ENCODE measurements at regions not wholly inside any gene's neighbourhood (a gene's known extent, or its start where the extent isn't known, plus 50 kb on each side); places are given as distances from the start of the nearest gene placed in this dataset.
A peak's percentile ranks its signal among the peaks of the same experiment; 100 is the strongest.
"Not testable (repeated sequence)": the region's sequence is repeated elsewhere in the genome, so short reads cannot be mapped to it uniquely, and the experiment has no call there.

DNA sequence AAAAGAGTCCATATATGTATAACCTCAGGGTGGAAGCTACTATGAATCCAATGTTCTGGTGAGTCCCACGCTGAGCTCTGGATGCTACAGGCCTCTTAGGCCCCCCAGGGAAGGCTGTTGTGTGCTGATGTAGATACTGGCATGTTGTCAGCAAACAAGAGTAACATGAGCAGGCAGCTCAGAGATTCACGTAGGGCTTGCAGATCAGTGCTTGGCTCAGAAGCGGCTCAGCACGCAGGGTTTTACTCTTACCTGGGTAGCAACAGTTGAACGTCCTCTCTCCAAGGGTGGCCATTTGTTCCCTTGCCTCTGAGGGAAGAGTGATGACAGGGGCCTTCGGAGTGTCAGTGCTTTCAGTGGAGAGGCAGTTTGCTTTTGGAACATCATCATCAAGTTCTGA, 93.4 kb downstream of the ZFP64 start:
- DNase-seq: no peak

DNA sequence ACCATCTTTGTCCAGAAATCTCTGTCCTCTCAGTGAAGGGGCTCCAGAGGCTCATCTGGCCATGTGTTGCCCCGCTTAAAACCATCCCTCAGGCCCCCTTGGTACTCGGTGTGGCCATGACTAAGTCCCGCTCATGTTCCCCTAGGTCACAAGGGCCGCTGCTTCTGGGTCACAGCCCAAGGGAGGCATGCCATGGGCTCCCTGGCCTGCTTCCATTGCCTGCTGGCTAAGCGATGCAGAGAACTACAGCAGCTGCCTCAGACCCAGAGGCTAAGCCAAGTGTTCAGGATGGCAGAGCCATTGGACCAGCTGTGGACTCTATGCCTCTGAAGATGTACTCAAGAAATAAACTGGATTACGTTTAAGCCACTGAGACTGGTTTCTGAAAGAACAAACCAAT, 95.5 kb downstream of the ZFP64 start:
- DNase-seq: no peak

DNA sequence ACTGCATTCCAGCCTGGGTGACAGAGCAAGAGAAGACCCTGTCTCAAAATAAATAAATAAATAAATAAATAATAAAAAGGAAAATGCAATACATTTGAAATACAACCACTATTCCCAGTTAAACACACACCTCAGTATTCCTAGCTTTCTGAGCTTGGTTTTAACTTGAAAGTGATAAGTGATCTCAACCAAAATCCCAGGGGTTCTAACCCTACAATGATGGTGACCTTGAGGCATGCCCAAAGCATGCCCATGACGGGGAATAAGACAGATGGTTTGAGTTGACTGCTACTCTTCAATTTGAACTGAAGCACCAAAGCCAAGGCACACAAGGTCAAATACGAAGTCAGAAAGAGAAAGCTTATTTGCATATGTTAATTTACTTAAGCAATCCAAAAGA, 96.9 kb downstream of the ZFP64 start:
- DNase-seq: no peak

DNA sequence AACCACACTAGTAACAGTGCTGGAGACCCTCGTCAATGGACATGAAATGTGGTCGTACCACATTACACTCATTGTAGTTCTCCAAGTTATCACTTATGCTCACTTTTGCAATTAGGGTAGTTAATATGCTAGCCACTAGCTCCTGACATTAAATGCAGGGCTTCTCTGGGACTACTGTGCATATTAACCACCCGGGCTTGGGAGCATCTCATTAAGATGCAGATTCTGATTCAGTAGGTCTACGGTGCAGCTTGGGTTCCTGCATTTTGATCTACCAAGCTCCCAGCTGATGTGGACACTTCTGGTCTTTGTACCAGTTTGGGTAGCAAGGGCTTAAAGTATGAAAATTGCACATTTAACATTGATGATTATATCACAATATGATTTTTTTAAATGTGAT, 98.0 kb downstream of the ZFP64 start:
- DNase-seq: no peak

DNA sequence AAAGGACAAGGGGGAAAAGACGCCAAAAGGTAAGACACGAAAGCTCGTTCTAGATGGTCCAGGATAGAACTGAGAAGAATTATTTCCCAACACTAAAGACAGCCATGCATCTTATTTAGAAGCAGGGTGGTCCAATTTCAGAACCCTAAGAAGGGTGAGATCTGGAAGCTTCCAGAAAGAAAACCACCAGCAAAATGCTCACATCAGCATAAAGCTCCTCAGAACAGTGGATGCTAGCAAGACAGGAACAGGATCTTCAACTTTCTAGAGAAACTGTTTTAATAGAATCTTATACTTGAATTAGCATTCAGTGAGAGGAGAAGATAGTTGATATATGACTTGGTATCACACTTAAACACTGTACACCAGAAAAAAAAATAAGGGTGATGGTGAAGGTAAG, 101.5 kb downstream of the ZFP64 start:
- no peak for DNase-seq

DNA sequence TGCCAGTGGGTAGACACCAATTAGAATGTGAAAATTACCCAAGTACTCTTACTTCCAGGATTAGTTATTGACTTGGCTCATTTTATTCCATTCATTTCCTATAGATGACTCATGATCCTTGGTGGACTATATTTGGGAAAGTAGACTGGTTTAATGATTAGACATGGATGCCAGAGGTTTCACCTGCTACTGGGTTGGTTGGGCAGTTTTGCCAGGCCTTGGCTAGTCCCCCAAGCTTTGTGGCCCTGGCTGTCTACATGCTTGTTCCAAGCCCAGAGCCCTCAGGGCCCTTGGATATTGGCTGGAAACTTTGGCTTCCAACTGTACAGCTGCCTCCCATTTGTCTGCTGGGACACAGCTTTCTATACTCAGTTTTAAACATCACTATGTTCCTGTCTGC, 104.1 kb downstream of the ZFP64 start:
- no peak for DNase-seq

DNA sequence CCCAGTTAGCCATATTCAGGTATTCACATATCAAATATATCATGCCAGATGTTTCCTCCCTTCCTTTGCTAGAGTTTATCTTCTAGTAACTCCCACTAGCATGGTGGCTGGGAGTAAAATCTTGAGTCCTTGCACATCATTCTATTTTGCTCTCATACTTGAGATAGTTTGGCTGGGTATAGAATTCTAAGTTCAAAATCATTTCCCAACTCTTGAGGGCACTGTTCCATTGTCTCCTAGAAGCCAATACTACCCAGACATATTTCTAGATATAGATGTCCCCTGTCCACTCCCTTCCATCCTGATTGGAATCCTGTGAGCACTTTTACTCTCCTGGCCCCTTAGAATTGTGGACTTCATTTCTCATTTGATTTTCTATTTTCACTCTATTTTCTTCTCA, 104.7 kb downstream of the ZFP64 start:
- DNase-seq: no peak

DNA sequence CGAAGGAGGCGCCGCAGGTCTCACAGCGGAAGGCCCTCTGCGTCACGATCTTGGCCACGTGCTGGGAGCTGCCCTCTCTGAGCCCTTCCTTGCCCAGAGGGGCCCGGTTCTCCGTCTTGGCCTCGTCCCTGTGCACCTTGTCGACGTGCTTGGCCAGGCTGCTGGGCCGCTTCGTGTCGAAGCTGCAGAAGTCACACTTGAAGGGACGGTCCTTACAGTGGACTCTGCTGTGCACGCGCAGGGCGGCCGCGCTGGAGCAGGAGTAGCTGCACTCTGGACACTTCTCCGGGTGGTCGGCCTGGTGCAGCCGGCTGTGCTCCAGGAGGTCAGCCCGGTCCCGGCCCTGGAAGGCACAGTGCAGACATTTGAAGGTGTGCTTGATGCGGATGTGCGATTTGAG, 106.9 kb downstream of the ZFP64 start:
- DNase-seq: no peak

DNA sequence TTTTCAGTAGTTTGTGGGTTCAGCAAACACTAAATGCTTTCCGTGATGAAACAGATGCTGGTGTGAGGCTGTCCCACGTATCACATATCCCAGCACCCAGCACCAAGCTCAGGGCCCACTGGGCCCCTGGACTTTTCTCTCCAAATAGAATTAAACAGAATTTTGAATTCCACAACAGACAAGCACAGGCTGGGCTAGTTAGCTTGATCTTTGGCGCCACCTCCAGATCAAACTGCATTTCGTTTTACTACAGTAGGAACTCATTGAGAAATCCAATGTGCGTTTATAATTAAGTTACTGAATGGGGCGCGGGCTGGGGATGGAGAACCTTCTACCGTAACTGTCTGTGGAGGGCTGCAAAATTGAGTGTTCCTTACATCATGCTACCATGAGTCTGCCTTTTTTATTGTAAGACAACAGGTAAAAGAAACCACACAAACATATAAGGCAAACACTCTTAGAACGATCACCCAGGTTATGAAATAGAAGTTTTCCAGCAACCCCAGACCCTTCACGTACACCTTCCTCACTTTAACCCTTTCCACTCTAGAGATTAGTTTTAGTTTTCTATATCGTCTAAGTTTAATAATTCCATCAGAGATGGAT, 107.8 kb downstream of the ZFP64 start:
- peak; percentile 56 for DNase-seq

DNA sequence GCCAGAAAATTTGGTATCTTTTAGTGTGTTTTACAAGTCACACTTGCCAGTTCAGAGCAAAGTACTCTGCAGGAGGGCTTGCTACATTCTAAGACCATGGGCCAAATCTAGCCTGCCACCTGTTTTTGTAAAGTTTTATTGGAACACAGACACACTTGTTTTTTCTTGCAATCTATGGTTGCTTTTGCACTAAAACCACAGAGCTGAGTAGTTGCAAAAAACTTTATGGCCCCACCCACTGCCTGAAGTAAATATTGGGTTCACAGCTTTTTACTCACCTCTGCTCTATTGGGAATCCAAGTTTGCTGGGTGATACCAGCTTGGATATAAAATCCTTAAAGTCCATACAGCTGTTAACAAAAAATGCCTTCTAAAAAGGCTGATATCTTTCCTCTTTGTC, 109.0 kb downstream of the ZFP64 start:
- no peak for DNase-seq

DNA sequence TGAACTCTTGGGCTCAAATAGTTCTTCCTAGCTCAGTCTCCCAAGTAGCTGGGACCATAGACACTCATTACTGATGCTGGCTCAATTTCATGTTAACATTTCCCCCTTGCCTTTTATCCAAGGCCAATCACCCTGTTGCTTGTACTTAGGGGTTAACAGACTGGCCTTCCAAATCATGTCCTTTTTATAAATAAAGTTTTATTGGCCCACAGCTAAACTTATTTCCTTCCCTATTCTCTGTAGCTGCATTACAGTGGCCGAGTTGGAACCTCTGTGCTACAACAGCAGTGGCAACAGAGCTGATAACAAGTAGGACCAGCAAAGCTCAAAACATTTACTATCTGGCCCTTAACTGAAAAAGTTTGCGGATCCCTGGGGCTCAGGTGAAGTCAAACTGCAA, 109.8 kb downstream of the ZFP64 start:
- no peak for DNase-seq

DNA sequence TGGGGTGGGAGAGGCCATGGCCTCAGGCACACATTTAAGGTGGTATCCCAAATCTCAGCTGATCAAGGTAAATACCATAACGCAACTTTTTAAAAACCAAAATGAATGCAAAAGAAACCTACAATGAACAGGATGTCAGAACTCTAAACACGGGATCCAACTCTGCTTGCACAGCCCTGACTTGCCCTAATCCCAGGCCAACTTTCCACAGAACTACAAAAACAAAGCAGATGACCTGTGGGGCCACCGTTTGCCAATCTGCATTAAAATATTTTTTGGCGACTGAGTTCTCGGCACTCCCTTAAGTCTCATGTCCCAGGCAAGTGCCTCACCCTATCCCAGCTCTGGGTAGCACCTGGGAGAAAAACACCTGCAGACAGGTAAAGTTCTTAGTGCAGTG, 110.5 kb downstream of the ZFP64 start:
- DNase-seq: no peak

DNA sequence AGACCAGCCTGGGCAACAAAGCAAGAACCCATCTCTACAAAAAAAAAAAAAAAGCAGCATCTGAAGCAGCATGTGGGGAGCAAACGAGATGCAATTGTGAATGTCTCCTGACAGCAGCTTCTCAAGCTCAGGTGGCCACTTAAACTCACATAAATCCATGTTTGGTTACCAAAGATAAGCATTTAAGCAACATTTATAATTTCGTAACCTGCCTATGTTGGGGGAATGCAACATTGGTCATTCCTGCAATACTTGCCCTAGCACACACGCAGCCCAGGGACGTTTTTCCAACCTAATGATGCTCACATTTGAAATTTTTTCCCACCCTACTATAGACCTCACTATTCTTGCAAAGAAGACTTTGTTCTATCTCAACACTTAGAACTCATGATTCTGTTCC, 113.3 kb downstream of the ZFP64 start:
- DNase-seq: no peak

DNA sequence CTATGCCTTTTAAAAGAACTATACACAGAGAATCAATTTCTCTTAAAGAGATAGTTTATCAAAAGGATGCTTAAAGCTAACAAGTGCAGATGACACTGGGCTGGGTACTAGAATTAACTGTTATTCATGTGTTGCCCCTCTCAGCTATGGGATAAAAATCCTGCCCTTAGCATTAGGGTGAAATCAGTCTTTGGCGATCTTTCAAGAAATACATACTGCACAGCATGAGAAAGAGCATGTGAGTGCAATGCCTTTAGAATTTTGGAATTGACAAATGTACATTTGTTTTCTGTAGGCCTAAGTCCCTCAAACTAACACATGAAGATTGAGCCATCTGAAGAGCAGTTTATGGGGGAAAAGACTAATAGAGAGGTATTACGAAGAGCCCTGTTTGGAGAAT, 115.4 kb downstream of the ZFP64 start:
- no peak for DNase-seq

DNA sequence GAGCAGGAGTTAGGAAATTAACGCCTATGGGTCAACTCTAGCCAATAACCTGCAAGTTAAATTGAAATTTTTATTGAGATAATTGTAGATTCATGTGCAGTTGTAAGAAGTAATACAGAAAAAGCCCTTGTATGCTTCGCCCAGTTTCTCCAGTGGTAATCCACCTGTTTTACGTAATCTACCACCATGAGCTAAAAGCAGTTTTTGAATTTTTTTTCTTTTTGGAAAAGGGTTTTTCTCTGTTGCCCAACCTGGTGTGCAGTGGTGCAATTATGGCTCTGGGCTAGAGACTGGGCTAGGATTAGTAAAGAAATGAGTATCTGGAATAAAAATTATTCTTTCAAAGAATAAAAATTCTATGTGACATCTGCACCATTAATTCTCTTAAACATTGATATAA, 116.2 kb downstream of the ZFP64 start:
- no peak for DNase-seq

DNA sequence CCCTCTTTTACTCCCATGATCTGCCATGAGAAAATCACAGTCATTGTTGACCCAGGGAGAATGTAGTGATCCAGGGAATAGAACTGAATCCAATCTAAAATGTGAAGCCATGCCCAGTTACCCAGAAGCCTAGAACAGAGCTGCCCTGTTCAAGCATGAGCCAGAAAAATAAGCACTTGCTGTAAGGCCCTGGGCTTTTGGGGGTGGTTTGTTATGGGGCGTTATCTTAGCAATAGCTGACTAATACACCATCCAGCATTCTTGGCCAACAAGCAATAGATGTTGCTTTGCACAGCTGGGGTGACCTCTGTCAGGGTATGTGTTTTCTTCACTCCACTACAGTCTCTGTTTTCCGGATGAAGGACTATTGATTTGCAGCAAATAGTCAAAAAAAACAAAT, 120.4 kb downstream of the ZFP64 start:
- DNase-seq: no peak

DNA sequence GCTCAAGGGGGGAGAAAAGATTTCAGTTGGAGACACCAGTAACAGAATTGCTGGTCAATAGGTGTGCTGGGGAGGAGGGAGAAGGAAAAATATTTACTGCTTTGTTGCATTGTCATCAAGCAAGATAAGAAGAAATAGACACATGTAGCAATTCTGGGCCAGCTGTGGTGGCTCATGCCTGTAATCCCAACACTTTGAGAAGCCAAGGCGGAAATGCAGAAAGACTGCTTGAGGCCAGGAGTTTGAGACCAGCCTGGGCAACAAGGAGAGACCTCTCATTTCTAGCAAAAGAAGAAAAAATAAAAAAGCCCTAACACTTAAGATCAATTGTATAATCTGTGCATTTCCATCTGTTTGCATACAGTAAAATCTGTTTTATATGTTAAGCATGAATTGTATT, 126.6 kb downstream of the ZFP64 start:
- no peak for DNase-seq

DNA sequence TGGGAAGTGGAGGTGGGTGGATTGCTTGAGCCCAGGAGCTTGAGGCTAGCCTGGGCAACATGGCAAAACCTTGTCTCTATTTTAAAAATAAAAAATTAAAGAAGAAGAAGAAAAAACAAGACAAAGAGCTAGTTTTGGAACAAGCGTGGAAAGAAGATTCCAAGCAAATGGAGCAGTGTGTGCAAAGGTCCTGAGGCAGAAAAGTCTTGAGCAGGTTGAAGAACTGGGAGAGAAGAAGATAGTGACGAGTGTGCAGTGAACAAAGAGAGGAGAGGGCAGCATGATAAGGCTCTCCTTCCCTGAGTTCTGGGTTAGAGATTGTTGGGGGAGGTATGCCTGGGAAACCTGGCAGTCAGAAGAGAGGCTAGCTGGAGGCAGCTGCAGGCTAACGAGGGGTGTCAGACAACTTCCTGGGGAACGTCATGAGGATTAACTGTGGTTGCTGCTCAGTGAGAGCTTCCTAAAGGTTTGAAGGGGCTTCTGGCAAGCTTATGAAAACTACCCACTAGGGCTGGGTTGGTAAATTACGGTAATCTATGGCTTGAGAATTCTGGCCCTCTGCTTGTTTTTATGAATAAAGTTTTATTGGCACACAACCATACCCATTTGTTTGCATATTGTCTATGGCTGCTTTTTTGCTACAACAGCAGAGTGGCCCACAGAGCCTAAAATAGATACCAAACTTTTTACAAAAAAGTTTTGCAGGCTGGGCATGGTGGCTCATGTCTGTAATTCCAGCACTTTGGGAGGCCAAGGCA, 128.9 kb downstream of the ZFP64 start:
- no peak for DNase-seq

DNA sequence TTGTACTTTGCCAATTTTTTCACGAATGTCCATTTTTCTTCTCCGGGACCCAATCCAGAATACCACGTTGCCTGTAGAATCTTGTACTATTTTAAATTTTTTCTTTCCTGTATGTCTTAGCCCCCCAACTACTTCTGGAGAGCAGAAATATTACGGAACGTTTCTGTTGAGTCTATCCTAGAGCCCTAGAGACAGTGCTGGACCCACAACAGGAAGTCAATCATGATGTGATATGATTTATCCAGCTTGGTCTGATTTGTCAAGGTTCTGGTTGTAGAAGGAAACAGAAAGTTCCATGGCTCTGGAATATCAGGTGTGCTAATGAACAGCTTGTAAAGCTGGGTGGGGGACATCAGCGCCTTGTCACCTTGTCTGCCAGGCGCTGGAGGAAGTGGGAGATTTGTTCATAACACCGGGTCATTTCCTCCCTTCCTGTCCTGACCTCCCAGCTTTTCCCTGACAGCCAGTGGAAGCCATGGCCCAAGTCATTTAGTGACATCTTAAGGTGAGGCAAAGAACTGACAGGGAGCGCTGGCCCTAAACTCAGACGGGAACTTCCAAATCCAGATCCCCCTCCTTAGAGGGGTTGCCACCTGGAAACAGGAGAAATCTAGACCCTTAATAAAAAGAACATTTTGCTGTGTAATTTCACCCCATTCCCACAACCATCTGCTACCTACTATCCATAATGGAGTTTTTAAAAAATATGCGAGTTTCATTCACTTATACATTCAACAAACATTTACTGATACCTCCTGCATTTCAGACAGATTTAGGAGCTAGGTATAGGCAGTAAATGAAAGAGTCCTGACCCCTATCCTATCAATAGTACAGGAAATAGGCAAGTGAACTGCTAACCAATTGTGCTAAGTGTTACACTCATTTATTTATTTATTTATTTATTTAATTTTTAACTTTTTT, 130.5 kb downstream of the ZFP64 start:
- no peak for DNase-seq

DNA sequence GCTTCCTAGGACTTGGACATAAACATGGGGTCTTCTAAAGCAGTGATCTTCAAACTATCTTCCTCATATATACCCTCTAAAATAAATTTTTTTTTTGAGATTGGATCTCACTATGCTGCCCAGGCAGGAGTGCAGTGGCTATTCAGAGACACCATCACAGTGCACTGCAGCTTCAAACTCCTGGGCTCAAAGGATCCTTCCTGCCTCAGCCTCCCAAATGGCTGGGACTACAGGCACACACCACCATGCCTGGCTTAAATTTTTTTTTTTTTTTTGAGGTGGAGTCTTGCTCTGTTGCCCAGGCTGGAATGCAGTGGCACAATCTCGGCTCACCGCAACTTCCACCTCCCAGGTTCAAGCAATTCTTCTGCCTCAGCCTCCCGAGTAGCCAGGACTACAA, 134.4 kb downstream of the ZFP64 start:
- not testable (repeated sequence) for DNase-seq

DNA sequence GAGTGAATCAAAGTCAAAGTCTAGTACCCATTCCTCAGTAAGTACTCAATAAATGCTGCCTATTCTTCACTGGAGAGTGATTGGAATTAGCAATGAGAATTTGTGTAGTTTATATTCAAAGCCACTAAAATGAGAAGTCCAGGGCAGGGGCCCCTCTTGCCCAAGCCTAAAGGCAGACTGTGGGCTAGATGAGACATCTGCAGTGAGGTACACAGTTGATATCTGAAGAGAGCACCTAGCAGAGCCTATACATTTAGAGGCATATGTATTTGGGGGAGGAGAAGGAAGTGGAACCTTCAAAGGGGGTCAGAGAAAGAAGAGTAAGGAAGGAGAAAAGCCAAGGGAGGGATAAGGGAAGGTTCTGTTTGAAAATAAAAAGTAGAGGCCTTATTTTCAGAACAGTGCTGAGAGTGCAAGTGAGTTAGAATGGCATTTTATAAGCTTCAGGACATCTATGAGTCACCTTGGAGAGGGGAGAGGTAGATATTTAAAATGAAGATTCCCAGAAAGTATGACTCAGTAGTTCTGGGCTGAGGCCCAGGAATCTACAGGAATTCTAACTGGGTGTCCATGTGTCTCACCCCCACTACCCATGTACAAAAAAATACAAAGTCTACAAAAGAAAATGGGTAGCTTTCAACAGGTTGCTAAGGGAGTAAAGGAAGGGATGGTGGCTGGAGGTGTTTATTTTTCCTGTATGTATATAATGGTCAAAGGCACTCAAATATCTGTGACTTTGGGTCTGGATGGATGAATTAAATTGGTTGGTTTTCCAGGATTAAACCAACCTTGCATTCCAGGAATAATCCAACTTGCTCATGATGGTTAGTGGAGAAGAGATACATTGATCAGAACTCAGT, 135.1 kb downstream of the ZFP64 start:
- DNase-seq: no peak

DNA sequence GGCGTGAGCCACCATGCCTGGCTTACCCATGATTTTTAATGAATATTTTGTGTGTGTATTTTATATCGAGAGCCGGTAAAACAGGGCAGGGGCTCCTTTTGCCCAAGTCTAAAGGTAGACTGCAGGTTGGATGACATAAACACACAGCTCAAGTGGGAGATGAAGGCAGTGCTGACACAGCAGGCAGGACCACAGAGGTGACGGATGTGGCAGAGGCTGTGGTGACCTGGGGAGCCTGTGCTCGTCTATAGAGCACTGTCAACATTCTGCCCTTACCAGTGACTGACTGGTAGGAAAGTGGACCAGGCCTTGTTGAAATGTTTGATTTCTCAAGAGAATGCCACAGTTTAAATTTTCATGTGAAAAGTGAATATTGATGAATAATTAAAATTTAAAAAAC, 137.5 kb downstream of the ZFP64 start:
- no peak for DNase-seq

All from inflammatory macrophage treated with lipopolysaccharide for 4 hours (primary cell).